ENCODE measurements at regions not wholly inside any gene's neighbourhood (a gene's known extent, or its start where the extent isn't known, plus 50 kb on each side); places are given as distances from the start of the nearest gene placed in this dataset.
"Not testable (repeated sequence)": the region's sequence is repeated elsewhere in the genome, so short reads cannot be mapped to it uniquely, and the experiment has no call there.

- DNase-seq: no peak
Measured at GRCh38 chr3:25166016-25166415, 262.0 kb upstream of the RARB start.

DNA sequence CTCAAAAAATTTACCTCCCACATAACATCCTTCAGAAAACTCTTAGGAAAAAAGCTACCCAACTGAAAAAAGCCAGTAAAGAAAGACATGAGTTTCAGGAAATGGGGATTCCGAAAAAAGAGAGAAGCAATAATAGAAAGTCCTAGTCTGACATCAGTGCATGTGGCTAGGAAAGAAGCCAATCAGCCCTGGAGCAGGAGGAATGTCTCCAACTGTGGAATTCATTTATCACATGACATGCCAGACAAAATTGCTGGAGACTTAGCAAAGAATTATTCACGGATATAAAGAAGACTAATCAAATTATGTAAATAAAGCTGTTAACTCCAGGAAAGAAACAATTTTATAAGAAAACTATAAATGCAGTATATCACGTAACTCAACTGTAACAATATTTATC is 258.9 kb upstream of the RARB start:
- DNase-seq: no peak

DNA sequence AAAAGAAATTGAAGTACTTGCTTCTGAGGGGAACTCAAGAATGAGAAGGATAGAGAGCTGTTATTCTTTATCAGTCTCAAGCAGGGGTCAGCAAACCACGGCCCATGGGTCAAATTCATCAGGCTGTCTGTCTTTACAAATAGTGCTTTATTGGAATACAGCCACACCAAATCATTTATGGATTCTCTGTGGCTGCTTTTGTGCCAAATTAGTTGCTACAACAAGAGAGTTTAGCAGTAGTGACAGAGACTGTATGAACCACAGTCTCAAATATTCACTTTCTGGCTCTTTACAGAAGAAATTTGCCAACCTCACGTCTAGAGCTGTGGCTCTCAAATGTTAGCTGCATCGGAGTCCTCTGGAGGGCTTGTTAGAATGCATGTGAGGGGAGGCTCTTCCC is 258.0 kb upstream of the RARB start:
- no peak for DNase-seq

- DNase-seq: no peak
Measured at GRCh38 chr3:25171118-25171807, 256.8 kb upstream of the RARB start.

GRCh38 chr3:25171897-25172296 is 256.2 kb upstream of the RARB start:
- DNase-seq: no peak

- DNase-seq: no peak
Measured at GRCh38 chr3:25173606-25174005, 254.5 kb upstream of the RARB start.

DNA sequence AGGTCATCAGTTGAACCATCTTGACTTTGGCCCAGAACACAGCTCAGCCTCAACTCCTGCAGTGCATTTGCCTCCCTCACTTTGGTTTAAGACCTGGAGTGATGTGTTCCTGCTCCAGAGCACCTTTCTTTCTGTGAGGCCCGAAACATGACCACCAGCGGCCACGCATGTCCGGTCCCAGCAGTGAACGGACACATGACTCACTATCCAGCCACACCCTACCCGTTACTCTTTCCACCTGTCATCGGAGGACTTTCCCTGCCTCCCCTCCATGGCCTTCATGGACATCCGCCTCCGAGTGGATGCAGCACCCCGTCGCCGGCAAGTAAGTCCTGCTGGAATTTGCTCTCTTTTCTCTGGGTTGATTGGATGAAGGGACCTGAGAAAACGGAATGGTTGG is 253.8 kb upstream of the RARB start:
- DNase-seq: no peak

- DNase-seq: no peak
Measured at GRCh38 chr3:25177041-25177440, 251.0 kb upstream of the RARB start.

- DNase-seq: no peak
Measured at GRCh38 chr3:25178672-25179071, 249.4 kb upstream of the RARB start.

DNA sequence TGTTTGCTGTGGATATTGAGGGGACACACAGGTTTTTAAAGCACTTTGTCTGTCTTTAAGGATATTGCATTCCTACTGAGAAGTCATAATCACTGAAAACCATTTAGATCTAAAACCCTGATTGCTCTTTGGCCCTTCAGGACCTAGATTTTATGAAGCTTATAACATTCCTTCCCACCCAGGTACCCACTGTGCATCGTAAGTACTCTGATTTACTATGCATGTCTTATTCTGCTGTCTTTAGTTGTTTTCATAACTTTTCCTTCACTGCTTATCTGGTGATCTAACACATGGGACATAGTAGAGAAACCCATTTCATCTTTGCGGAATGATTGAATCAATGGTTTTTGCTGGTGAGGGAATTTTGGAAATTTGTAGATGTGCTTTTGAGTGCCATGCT is 247.0 kb upstream of the RARB start:
- no peak for DNase-seq

DNA sequence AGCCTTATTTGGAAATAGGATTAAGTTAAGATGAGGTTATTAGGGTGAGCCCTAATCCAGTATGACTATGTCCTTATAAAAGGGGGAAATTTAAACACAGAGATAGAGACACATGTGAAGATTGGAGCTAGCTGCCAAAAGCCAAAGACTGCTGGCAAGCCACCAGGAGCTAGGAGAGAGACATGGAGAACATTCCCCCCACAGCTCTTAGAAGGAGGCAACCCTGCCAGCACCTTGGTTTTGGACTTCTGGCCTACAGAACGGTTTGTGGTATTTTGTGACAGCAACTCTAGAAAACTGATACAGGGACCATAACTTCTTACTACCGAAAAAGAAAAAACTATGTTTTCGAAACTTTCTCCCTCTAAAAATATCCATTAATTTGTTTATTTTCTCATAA is 245.3 kb upstream of the RARB start:
- no peak for DNase-seq

GRCh38 chr3:25184641-25185250 is 243.3 kb upstream of the RARB start:
- DNase-seq: no peak

- no peak for DNase-seq
Measured at GRCh38 chr3:25191673-25192072, 236.4 kb upstream of the RARB start.

DNA sequence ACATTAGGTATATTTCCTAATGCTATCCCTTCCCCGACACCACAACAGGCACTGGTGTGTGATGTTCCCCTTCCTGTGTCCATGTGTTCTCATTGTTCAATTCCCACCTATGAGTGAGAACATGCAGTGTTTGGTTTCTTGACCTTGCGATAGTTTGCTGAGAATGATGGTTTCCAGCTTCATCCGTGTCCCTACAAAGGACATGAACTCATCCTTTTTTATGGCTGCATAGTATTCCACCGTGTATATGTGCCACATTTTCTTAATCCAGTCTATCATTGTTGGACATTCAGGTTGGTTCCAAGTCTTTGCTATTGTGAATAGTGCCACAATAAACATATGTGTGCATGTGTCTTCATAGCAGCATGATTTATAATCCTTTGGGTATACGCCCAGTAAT is 228.5 kb upstream of the RARB start:
- not testable (repeated sequence) for DNase-seq

DNA sequence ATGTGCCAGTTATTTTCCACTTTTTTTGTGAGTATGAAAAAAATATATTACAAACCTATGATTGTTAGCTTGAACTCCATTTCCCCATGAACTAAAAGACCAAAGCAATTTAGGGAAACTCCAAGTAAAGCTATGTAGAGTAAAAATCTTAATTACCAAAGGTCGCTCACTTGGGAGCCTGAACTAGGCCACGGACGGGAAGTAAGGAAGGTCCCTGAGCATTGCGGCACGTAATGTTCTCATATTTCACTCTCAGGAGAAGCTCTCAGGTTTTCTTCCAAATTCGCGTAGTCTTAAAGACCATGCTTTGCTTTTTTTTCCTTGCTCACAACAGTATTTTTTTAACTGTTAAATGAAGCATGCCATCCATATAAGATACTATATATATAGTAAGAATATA is 215.3 kb upstream of the RARB start:
- no peak for DNase-seq

DNA sequence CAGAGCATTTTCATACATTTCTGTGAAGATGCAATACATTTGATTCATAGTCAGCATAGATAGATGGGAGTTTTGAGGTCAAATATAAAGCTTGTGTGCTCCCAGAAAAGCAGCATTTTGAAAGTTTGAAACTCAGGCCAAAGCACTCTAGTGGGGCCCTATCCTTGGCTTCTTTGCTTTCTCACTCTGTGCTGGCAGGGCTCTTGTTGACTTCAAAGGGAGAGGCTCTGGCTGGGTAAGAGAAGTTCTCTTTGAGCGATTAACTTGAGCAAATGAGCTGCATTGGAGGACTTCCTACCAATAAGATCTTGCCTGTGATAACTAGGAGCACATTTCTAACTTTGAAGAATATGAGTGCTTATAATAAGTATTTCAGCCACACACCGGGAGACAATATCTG is 214.0 kb upstream of the RARB start:
- DNase-seq: no peak

DNA sequence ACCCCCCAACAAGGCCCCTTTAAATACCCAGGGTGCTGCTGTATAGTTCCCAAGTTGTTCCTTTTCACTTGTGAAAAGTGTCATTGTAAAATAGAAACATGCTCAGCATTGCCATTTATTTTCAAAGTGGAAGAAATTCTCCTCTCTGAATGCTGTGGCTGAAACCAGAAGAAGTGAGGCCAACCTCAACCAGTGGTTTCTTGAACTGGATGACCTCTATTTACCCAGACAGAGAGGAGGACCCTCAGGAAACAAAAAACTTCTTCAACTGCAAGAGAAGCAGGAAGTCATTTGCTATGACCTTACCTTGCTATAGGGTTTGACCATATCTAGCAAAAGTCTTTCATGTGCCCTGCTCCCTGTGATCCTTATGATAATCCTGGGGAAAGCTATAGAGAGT is 209.7 kb upstream of the RARB start:
- DNase-seq: no peak

DNA sequence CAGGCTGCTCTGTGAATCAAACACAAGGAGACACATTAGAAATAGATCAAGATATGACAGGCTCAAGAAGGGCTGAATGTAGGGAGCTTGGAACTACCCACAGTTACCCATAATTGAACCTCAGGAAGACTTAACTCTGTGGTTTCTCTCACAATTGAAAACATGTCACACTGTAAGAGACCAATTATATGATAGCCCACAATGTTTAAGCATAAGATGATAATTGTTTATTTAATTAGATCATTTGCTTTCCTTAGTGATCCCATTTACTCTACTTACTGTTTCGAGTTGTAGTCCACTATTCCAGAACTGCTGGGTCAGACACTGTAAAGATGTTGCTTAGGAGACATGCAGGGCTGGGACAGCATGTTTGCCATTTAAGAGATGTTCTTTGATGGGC is 201.3 kb upstream of the RARB start:
- no peak for DNase-seq

DNA sequence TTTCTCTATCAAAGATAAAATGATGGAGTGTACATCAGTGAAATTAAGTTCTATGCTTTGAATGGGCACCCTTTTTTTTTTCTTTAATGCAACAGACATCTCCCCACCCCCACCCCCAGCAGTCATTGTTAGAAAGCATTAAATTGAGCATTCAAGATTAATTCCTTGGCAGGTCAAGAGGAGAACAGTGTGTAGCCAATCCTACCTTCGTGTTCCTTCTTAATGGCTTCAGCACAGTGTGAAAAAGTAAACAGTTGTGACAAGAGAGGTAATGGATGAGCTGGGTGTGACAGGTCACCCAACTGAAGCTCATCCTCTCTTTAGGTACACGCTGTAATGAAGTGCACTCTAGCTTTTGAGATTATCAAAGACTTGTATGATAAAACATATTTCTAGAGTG is 198.5 kb upstream of the RARB start:
- no peak for DNase-seq

DNA sequence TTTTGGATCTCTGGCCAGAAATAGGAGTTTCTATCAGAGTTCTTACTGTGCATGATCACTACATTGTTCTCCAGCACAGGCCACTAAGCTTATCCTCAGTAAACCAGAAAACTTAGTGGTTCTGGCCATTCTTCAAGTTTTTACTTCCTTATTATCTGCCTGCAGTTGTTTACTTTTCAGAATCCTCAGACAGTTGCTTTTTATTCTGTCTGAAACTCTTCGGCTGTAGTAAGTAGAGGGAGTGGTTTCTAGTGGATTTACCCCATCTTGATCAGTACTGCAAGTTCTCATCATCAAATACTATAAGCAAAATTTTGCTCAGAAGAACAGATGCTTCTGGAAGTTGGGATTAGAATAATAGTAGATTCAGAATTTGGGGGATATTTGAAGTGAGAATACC is 193.0 kb upstream of the RARB start:
- DNase-seq: no peak

GRCh38 chr3:25235466-25235865 is 192.6 kb upstream of the RARB start:
- DNase-seq: no peak

- DNase-seq: no peak
Measured at GRCh38 chr3:25237602-25238001, 190.5 kb upstream of the RARB start.

DNA sequence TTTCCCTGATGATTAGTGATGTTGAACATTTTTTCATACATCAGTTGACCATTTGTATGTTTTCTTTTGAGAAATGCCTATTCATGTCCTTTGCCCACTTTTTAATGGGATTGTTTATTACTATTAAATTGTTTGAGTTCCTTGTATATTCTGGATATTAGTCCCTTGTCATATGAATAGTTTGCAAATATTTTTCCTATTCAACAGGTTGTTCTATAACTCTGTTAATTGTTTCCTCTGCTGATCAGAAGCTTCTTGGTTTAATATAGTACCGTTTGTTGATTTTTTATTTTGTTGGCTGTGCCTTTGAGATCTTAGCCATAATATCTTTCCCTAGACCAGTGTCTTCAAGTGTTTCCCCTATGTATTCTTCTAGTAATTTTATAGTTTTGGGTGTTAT is 189.0 kb upstream of the RARB start:
- DNase-seq: no peak

DNA sequence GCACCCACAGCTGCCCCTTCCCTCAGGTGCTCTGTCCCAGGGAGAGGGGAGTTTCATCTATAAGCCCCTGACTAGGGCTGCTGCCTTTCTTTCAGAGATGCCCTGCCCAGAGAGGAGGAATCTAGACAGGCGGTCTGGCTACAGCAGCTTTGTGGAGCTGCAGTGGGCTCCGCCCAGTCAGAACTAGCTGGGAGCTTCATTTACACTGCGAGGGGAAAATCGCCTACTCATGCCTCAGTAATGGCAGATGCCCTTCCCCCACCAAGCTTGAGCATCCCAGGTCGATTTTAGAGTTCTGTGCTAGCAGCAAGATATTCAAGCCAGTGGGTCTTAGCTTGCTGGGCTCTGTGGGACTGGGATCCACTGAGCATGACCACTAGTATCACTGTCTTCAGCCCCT is 181.2 kb upstream of the RARB start:
- DNase-seq: no peak

- DNase-seq: no peak
Measured at GRCh38 chr3:25252291-25252690, 175.8 kb upstream of the RARB start.
